ENCODE measurements at regions not wholly inside any gene's neighbourhood (a gene's known extent, or its start where the extent isn't known, plus 50 kb on each side); places are given as distances from the start of the nearest gene placed in this dataset.

GRCh38 chr14:105845725-105846309 lies 319.4 kb downstream of the TMEM121 start:
- no peak for TF ChIP-seq CTCF (conservative IDR thresholded peaks at IDR 0.05 in 1 of 2, IDR thresholded peaks at IDR 0.05 in 1 of 2; ENCODE audit: low read depth in 1 of 2, low read length in 2 of 2)
- TF ChIP-seq EZH2 (IDR thresholded peaks at IDR 0.05; ENCODE audit: low read length, missing control alignments) = no peak
